SK-N-SH (cell line): ENCODE measurements at regions not wholly inside any gene's neighbourhood (a gene's known extent, or its start where the extent isn't known, plus 50 kb on each side); places are given as distances from the start of the nearest gene placed in this dataset.

Experiments used
- CTCF ChIA-PET: fragments of 300-600, 350-600 bp; formaldehyde crosslinking; extraction: SDS; loops from one replicate; lab custom pipeline; 2021; lab: Yijun Ruan, JAX
- POLR2A ChIA-PET: fragments of 350-600 bp; sonication (Branson Sonifier 250); formaldehyde crosslinking; extraction: SDS; loops from one replicate; lab custom pipeline; 2020; ENCODE audit warnings: antibody characterized with exemption, inconsistent platforms; lab: Yijun Ruan, JAX
- DNase-seq: peaks from one replicate; pipeline ENCODE4 v3.0.0; 2012
- H2AFZ ChIP-seq: fragments of 200-600 bp; sonication (generic); 2 replicates; pipeline ENCODE4 v1.8.1; 2016; ENCODE audit warnings: antibody characterized with exemption, mild to moderate bottlenecking, low read depth
- H3F3A ChIP-seq: fragments of 200-600 bp; sonication (generic); replicated peaks from 2 replicates; pipeline ENCODE3; 2016; ENCODE audit warnings: antibody characterized with exemption, mild to moderate bottlenecking; ENCODE audit not compliant: insufficient read depth
- H3K27ac ChIP-seq, 2 experiments: fragments of 200-500 bp in 1 of 2; fragments of 200-600 bp in 1 of 2; sonication (Bioruptor generic) in 1 of 2; sonication (generic), shearing (Covaris generic) in 1 of 2; 2 replicates each; pipeline versions ENCODE4 v1.5.1 to v1.6.1; 2014 to 2016; ENCODE audit warnings: low read depth in 2 of 2, inconsistent platforms in 1 of 2, low read length in 1 of 2, mild to moderate bottlenecking in 1 of 2, mixed read lengths in 1 of 2
- H3K27me3 ChIP-seq: fragments of 200-600 bp; sonication (generic), shearing (Covaris generic); 2 replicates; pipeline ENCODE4 v1.6.1; 2016; ENCODE audit warnings: mixed run types; ENCODE audit not compliant: insufficient read depth
- H3K36me3 ChIP-seq, 2 experiments: fragments of 200-500 bp in 1 of 2; fragments of 200-600 bp in 1 of 2; sonication (Bioruptor generic) in 1 of 2; sonication (generic) in 1 of 2; replicated peaks in 1 of 2; 2 replicates each; pipeline versions ENCODE3 to v1.5.1; 2014 to 2016; ENCODE audit warnings: low read length in 1 of 2, mild to moderate bottlenecking in 1 of 2; ENCODE audit not compliant: insufficient read depth in 2 of 2, control insufficient read depth in 1 of 2
- H3K4me1 ChIP-seq, 2 experiments: fragments of 200-500 bp in 1 of 2; fragments of 200-600 bp in 1 of 2; sonication (Bioruptor generic) in 1 of 2; sonication (generic), shearing (Covaris generic) in 1 of 2; 2 replicates each; pipeline versions ENCODE4 v1.5.1 to v1.6.1; 2014 to 2016; ENCODE audit warnings: low read depth in 1 of 2, low read length in 1 of 2, mixed run types in 1 of 2; ENCODE audit not compliant: insufficient read depth in 2 of 2, control insufficient read depth in 1 of 2
- H3K4me2 ChIP-seq: fragments of 200-600 bp; sonication (generic), shearing (Covaris generic); 2 replicates; pipeline ENCODE4 v1.6.1; 2017; ENCODE audit warnings: mixed run types
- H3K4me3 ChIP-seq, 2 experiments: fragments of 200-500 bp in 1 of 2; fragments of 200-600 bp in 1 of 2; sonication (Bioruptor generic) in 1 of 2; sonication (generic), shearing (Covaris generic) in 1 of 2; 2 replicates each; pipeline versions ENCODE4 v1.5.1 to v1.8.1; 2014 to 2016; ENCODE audit warnings: low read depth in 2 of 2, inconsistent platforms in 1 of 2, low read length in 1 of 2, mild to moderate bottlenecking in 1 of 2, mixed read lengths in 1 of 2, moderate library complexity in 1 of 2
- H3K79me2 ChIP-seq: fragments of 200-600 bp; sonication (generic); 2 replicates; pipeline ENCODE4 v1.8.1; 2017; ENCODE audit warnings: mild to moderate bottlenecking; ENCODE audit not compliant: insufficient read depth
- H3K9ac ChIP-seq: fragments of 200-600 bp; sonication (generic); 2 replicates; pipeline ENCODE4 v1.6.1; 2017; ENCODE audit warnings: mixed run types
- H3K9me2 ChIP-seq: fragments of 200-600 bp; sonication (generic); 2 replicates; pipeline ENCODE4 v1.6.1; 2017; ENCODE audit warnings: mixed run types
- H3K9me3 ChIP-seq: fragments of 200-600 bp; sonication (generic); 2 replicates; pipeline ENCODE4 v1.6.1; 2017; ENCODE audit warnings: mixed run types, mild to moderate bottlenecking, moderate library complexity
- H4K20me1 ChIP-seq: fragments of 200-600 bp; sonication (generic); 2 replicates; pipeline ENCODE4 v1.6.1; 2017; ENCODE audit warnings: mild to moderate bottlenecking, mixed run types; ENCODE audit not compliant: insufficient read depth
- EP300 ChIP-seq, 2 experiments: IDR thresholded peaks; 2 replicates each; pipeline versions ENCODE4 v1.4.0 to v1.6.1; 2012; ENCODE audit warnings: borderline replicate concordance in 1 of 2, low read depth in 1 of 2, low read length in 1 of 2
- GATA2 ChIP-seq: sonication (generic); formaldehyde crosslinking; IDR thresholded peaks from 2 replicates; pipeline ENCODE4 v1.5.0; 2020; ENCODE audit warnings: mild to moderate bottlenecking, missing genetic modification reagents
- MEF2A ChIP-seq: IDR thresholded peaks from 2 replicates; pipeline ENCODE4 v1.4.0; 2012; ENCODE audit warnings: low read depth, borderline replicate concordance
- NFIC ChIP-seq: IDR thresholded peaks from 2 replicates; pipeline ENCODE4 v1.4.0; 2012; ENCODE audit warnings: borderline replicate concordance
- NRF1 ChIP-seq: IDR thresholded peaks from 2 replicates; pipeline ENCODE4 v1.6.1; 2012; ENCODE audit warnings: low read depth, mild to moderate bottlenecking, low read length
- PBX3 ChIP-seq: IDR thresholded peaks from 2 replicates; pipeline ENCODE4; 2012
- POLR2AphosphoS5 ChIP-seq: IDR thresholded peaks from 2 replicates; pipeline ENCODE4 v1.6.1; 2012; ENCODE audit warnings: low read depth, low read length
- RAD21 ChIP-seq: IDR thresholded peaks from 2 replicates; pipeline ENCODE4 v1.6.1; 2012; ENCODE audit warnings: mild to moderate bottlenecking, low read length
- RCOR1 ChIP-seq: fragments of 150-350 bp; IDR thresholded peaks from 2 replicates; pipeline ENCODE4 v1.6.1; 2017; ENCODE audit warnings: antibody characterized with exemption, low read length
- REST ChIP-seq: IDR thresholded peaks from 2 replicates; pipeline ENCODE4 v1.6.1; 2012; ENCODE audit warnings: mild to moderate bottlenecking, low read depth, low read length, moderate library complexity
- RFX5 ChIP-seq: IDR thresholded peaks from 2 replicates; pipeline ENCODE4 v1.6.1; 2012; ENCODE audit warnings: mild to moderate bottlenecking, improper control_type of control experiment, low read length
- RXRA ChIP-seq: IDR thresholded peaks from 2 replicates; pipeline ENCODE4 v1.4.0; 2012; ENCODE audit warnings: low read depth, mild to moderate bottlenecking, borderline replicate concordance
- TAF1 ChIP-seq: IDR thresholded peaks from 2 replicates; pipeline ENCODE4 v1.6.1; 2012; ENCODE audit warnings: low read depth, mild to moderate bottlenecking, low read length, moderate library complexity, borderline replicate concordance
- TCF12 ChIP-seq: IDR thresholded peaks from 2 replicates; pipeline ENCODE4 v1.4.0; 2012
- TEAD4 ChIP-seq: IDR thresholded peaks from 2 replicates; pipeline ENCODE4 v1.4.0; 2012; ENCODE audit warnings: mild to moderate bottlenecking, borderline replicate concordance; ENCODE audit not compliant: insufficient read depth
- USF1 ChIP-seq: IDR thresholded peaks from 2 replicates; pipeline ENCODE4 v1.4.0; 2012; ENCODE audit warnings: low read depth, borderline replicate concordance
- YY1 ChIP-seq: IDR thresholded peaks from 2 replicates; pipeline ENCODE4 v1.4.0; 2012; ENCODE audit warnings: low read depth, mild to moderate bottlenecking
- WGBS: methylation state at CpG from one replicate; pipeline ENCODE4 v1.1.6; 2017; ENCODE audit warnings: low lambda C conversion rate; 5-methylcytosine and 5-hydroxymethylcytosine counted together

GRCh38 chr7:13593854-13594253 lies 395.6 kb downstream of the ETV1 start:
- no peaks in the 10 kb centered on the region for H3F3A ChIP-seq
- 31% methylated on average over 2 of the region's 2 CpGs for WGBS
- H2AFZ ChIP-seq = no peak overlapping the region
- no peaks in the 10 kb centered on the region for H3K79me2 ChIP-seq
- no peaks in the 10 kb centered on the region for H3K27me3 ChIP-seq
- H3K27ac ChIP-seq = no peak overlapping the region
- no peaks in the 10 kb centered on the region for H3K4me1 ChIP-seq
- no peak for TF ChIP-seq PBX3
- no peak for TF ChIP-seq RFX5
- no peaks in the 10 kb centered on the region for H4K20me1 ChIP-seq
- H3K36me3 ChIP-seq = no peaks in the 10 kb centered on the region
- ChIA-PET POLR2A (no interaction called here), CTCF (interaction anchor here (0.7 to 1.7 kb wide), 4 partner anchors 10 to 22 kb away, joined by 3 to 4 read pairs (median 4); no protein-coding TSS in a partner anchor)
- H3K9me2 ChIP-seq = no peaks in the 10 kb centered on the region
- H3K9me3 ChIP-seq = peaks cover 6% of the 10 kb centered on the region; the same call in 1 of the 2 replicates
- H3K9ac ChIP-seq = no peak overlapping the region
- no peak for DNase-seq
- H3K4me2 ChIP-seq = no peak overlapping the region
- H3K4me3 ChIP-seq = no peak overlapping the region

GRCh38 chr7:13602036-13602435 lies 387.4 kb downstream of the ETV1 start:
- no peaks in the 10 kb centered on the region for H3K27me3 ChIP-seq
- H3K27ac ChIP-seq = no peak overlapping the region
- no peaks in the 10 kb centered on the region for H3F3A ChIP-seq
- no peak overlapping the region for H3K4me2 ChIP-seq
- TF ChIP-seq GATA2 (CRISPR knock-in tag) = peak; percentile 73
- TF ChIP-seq RCOR1 = peak; percentile 42; the same call in 1 of the 2 replicates
- TF ChIP-seq MEF2A = no peak
- TF ChIP-seq TAF1 = no peak
- 0 out of 2 replicates have a peak, but pooled peaks have one; percentile 5 for TF ChIP-seq TCF12
- peak in 1 of 2 experiments; percentile 69; a peak in 1 of 4 replicates for TF ChIP-seq EP300 (IDR thresholded peaks at IDR 0.05; ENCODE audit: borderline replicate concordance in 1 of 2, low read depth in 1 of 2, low read length in 1 of 2)
- TF ChIP-seq, all 33 proteins: peak for 4
- ChIA-PET POLR2A (no interaction called here), CTCF (no interaction called here)
- H2AFZ ChIP-seq = no peak overlapping the region
- no peaks in the 10 kb centered on the region for H3K79me2 ChIP-seq
- no peak overlapping the region for H3K9ac ChIP-seq
- H3K36me3 ChIP-seq = no peaks in the 10 kb centered on the region
- H3K4me1 ChIP-seq = no peaks in the 10 kb centered on the region
- peak; percentile 20 for DNase-seq
- 8% methylated on average over 2 of the region's 2 CpGs for WGBS
- no peaks in the 10 kb centered on the region for H4K20me1 ChIP-seq
- H3K9me2 ChIP-seq = no peaks in the 10 kb centered on the region
- H3K4me3 ChIP-seq = no peak overlapping the region
- no peaks in the 10 kb centered on the region for H3K9me3 ChIP-seq

- DNase-seq = no peak
- Histone ChIP-seq H3K9me3 (no peaks in the 10 kb centered on the region), H4K20me1 (no peaks in the 10 kb centered on the region), H3K9ac (no peak overlapping the region), H3K4me3 (no peak overlapping the region), H3K4me1 (no peaks in the 10 kb centered on the region), H3K9me2 (no peaks in the 10 kb centered on the region), H3K27ac (no peak overlapping the region), H3K36me3 (no peaks in the 10 kb centered on the region), H3K4me2 (no peak overlapping the region), H3F3A (no peaks in the 10 kb centered on the region), H2AFZ (no peak overlapping the region), H3K79me2 (no peaks in the 10 kb centered on the region), H3K27me3 (no peaks in the 10 kb centered on the region)
- ChIA-PET CTCF (interaction anchor here (0.7 kb wide), 1 partner anchor 1089 kb away, joined by 3 read pairs; no protein-coding TSS in a partner anchor), POLR2A (no interaction called here)
- WGBS = 59% methylated on average over 1 of the region's 1 CpG
- TF ChIP-seq YY1 = no peak
- TF ChIP-seq TCF12 = no peak
- TF ChIP-seq TEAD4 = no peak
- TF ChIP-seq REST = no peak
- TF ChIP-seq POLR2AphosphoS5 = no peak
- TF ChIP-seq RAD21 = no peak
- no peak for TF ChIP-seq EP300 (IDR thresholded peaks at IDR 0.05; ENCODE audit: borderline replicate concordance in 1 of 2, low read depth in 1 of 2, low read length in 1 of 2)
- no peak for TF ChIP-seq NRF1
- no peak for TF ChIP-seq RXRA
- no peak for TF ChIP-seq USF1
- TF ChIP-seq NFIC = no peak
Measured at GRCh38 chr7:13603016-13603415, 386.4 kb downstream of the ETV1 start.
